ENCODE measurements at regions not wholly inside any gene's neighbourhood (a gene's known extent, or its start where the extent isn't known, plus 50 kb on each side); places are given as distances from the start of the nearest gene placed in this dataset.
"Not testable (repeated sequence)": the region's sequence is repeated elsewhere in the genome, so short reads cannot be mapped to it uniquely, and the experiment has no call there.

DNA sequence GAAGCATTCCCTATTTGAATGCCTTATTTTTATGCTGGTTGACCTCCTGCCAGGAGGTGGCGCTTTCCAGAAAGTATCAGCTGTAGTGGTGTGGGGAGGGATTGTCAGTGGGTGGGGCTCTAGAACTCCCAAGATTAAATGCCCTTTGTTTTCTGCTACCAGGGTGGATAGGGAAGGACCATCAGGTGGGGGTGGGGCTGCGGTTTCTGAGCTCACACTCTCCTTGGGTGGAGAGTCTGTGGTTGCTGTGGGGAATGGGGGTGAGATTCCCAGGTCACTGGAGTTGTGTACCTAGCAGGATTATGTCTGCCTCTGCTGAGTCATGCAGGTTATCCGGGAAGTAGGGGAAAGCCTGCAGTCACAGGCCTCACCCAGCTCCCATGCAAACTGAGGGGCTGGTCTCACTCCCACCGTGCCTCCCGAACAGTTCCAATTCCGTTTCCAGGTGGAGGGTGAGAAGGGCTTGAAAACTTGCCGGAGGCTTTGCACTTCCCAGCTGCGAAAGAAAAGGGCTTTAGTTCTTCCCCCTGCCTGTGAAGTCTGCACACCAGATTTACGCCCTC lies 68.3 kb downstream of the ALG10B start:
- no peak for DNase-seq

DNA sequence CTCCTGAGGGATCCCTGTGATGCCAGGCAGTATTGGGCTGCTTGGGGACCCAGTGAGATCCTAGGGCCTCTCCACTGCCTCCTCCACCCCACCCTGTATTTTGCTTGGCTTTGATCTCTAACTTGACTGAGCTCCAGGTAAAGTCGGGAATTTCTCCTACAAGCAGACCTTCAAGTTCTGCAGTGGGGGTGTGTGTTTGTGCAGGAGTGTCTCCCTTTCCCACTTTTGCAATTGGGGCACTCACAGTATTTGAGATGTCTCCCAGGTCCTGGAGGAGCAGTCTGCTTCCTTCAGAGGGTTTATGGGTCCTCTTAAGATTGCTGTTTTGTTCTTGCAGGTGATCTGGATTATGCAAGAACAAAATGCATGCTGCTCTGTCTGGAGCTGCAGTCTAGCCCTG lies 68.9 kb downstream of the ALG10B start:
- no peak for DNase-seq

DNA sequence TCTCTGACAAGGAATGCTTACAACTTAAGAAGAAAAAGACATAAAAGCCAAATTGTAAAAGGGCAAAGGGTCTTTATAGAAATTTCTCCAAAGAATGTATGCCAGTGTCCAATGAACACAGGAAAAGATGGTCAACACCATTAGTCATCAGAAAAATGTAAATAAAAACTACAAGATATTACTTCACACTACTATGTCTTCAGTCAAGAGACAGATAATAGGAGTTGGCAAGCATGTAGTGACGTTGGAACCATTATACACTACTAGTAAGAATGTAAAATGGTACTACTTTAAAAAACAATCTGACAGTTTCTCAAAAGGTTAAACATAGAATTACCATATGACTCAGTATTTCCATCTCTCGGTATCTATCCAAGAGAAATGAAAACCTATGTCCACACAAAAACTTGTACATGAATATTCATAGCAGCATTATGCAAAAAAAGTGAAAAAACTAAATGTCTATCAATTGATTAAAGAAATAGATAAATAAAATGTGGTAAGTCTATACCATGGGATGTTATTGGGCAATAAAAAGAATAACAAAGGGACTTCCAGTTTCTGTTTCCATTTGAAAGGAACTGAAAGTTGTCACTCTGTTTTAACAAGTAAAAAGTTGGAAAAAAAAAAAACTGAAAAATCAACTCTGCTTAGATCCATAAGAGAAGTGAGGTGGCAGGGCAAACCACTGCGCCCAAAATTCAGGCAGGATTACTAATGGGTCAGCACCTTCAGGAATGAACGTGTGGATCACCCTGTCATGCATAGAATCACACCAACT lies 69.8 kb downstream of the ALG10B start:
- DNase-seq: no peak

DNA sequence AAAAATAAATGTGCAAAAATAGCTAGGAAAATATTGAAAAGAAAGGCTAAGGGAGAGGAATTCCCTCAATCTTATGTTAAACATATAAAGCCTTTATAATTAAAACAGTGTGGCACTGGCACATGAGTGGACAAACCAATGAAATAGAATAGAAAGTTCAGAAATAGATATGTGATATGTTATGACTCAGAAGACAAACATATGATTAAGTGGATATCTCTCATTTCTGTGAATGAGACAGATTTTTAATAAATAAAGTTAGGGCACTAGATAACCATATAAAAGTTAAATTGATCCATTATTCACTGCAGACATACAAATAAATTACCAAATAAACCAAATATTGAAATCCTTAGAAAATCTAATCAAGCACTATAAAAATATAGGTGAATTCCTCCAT lies 73.0 kb downstream of the ALG10B start:
- DNase-seq: no peak

DNA sequence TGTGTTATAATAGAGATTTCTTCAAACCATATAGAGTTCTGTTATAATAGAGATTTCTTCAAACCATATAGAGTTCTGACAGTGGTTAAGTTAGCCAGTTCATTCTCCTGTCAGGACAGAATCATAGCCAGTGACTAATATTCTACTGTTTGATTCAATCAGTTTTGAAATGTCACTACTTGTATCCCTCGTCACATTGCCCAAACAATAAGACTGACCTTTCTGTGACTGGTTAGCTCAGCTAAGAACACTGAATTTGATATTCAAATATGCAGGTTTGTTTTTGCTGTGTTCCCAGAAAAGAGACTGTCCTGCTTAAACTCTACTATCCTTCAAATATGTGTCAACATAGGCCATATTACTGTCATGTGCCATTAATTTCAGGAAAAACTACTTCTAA lies 74.4 kb downstream of the ALG10B start:
- no peak for DNase-seq

DNA sequence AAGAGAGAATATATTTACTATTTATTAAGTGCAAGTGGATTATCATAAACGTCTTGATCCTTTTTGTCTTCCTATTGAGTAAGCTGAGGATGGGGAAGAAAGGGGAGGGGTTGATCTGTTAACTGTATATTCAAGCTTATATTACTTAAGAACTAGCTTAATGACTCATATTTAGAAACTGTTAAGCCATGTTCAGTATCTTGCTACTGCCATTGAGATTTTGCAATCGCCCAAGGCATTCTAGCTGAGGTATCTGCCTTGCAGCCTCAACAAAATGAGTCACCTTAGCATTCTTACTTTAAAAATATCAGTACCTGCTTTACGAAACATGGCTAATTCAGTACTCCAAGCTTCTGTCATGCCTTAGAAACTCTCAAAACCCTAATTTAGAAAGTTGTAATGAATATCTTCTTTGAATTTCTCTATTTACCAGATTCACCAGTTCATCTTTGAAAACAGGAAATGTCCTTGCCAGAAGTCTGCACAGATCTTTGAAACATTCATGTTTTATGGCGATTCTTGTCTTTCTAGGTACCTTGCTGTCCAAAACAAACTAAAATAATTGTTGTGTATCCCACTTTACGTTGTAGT lies 76.1 kb downstream of the ALG10B start:
- peak; percentile 23 for DNase-seq

DNA sequence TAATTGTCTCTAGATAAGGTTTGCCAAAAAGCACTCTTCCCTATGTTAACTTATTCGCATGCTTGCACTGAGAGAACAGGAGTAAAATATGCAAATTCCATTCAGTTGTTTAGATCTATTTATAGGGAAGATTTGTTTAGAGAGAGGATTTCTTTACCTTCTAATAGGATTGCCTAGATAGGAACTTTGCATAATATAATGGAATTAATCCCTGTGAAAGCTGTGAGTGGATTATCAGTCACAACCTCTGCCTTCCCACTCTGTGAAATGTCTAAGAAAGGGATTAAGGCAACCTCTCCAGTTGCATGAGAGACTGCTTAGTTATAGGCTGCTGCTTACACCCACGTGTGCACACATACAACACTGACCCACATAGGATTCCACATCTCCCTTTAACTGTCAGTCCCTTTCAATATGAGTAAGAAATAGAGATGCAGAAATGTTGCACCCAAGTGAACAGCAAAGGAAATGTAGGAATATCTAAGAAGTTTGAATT lies 83.2 kb downstream of the ALG10B start:
- DNase-seq: no peak

DNA sequence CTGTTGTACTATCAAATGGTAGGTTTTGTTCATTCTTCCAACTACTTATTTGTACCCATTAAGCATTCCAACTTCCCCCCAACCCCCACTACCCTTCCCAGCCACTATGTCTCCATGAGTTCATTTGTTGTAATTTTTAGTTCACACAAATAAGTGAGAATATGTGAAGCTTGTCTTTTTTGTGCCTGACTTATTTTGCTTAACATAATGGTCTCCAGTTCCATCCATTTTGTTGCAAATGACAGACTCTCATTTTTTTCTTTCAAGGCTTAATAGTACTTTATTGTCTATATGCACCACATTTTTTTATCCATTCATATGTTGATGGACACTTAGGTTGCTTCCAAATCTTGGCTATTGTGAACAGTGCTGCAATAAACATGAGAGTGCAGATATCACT lies 86.2 kb downstream of the ALG10B start:
- no peak for DNase-seq

DNA sequence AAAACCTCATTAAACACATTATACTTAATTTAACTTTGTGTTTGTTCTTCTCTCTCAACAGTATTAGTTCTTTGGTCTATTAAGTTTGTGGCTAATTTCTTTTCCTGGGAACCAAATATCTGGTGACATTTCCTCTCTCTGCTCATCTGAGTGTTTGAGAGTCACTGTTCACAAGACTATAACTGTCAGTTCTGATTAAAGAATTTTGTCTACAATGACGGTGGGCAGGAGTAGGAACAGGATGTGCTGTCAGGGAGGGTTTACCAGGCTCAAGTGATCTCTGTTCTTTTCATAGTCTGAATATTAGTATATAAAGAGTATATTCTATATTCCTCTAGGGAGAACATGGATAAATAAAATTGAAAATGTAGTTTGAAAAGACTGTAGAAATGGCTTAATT lies 92.9 kb downstream of the ALG10B start:
- no peak for DNase-seq

DNA sequence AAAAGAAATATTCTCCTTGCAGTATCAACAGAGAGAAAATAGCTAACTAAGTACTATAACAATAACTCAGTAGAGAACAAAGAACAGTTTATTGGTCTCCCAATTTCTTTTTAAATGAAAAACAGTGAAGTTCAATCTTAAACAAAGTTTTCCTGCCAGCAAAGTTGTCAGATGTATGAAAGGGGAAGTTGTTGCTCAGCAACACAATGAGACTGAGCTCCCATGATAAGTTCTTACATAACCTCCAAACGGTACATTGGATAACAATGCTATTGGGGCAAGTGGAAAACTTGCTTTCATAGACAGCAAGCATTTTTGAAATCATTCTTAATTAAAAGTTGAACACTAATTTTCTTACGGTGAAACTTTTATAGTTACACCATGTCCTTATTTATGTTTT lies 94.9 kb downstream of the ALG10B start:
- peak; percentile 65 for DNase-seq

DNA sequence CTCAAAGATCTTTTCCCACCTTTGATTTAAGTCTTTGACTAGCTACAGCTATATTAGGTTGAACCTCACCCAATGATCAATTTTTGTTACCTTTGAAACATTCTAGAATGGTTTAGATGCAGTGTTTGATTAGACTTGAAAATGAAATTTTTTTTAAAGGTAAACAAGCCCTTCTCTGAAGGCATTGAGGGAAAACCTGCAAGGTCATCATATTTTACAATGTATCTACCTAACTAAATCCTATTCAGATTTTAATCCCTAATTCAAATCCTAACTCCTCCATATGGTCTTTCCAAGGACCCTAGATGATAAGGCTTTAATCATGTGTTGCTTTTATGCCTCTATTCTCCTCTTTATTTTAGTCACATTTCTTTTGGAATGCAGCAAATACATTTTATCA lies 95.4 kb downstream of the ALG10B start:
- no peak for DNase-seq

DNA sequence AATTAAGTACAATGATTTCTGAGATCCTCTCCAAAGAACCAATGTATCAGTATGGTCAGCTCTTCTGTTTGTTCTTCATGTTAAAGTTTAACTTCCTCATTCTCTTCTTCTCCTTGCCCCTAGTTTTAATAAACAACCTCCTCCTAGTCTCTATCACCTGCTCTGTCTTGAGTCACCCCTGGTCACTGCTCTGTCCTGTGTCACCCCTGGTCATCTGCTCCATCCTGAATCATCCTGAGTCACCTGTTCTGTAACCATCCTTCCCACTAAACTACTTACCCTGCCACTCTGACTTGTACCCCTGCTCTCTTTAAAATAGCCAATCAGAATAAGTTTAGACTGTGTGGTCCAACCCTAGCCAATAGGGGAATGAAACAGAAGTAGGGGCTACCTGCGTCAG lies 100.5 kb downstream of the ALG10B start:
- no peak for DNase-seq

DNA sequence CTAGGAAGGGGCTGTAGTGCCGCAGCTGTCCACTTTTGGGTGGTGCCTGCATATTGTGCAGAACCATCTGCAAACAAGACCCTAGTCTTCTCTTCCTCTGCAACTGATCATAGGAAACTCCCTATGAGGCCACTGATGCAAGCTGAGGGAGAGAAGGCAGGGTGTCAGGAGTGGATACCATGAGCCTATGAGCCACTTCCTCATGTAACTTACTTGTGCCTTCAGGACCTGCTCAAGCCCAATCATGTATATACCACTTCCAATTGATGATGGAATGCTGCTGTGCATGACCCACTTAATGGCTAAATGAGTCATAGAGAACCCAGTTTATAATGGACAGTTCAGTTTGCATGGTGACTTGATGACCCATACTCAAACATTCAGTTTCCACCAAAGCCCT lies 107.9 kb downstream of the ALG10B start:
- DNase-seq: no peak

DNA sequence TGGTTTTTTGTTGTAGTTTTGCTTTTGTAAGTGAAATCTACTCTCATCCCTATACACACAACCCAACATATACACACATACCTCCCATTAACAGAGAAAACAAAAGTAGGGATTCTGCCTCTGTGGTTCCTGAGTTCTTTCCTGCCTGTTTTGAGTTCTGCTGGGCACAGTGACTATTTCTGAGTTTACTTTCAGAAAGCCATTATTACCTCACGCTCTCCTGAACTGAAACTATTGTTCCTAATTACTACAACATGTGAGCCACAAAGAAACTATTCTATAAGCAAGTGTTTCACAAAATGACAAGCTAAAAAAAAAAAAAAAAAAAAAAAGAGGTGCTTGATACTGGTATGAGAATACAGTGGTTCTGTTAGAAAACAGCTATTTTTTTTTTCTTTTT lies 110.9 kb downstream of the ALG10B start:
- no peak for DNase-seq

DNA sequence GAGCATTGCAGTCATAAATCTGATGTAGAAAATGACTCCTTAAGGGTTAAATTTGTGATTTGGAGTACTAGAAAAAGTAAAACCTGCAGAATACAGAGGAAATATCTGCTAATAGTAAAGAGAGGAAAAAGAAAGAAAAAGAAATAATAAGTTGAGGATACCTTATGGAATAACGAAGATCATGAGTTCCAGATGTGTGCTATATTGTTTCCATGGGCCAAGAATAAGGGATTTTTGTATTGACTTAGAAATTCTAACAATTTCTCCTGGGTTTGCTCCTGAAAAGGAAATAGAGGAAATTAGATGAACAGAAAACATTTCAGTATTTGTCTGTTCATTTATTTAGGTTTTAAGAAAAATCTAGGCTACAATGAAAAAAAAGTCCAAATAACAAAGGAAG lies 115.3 kb downstream of the ALG10B start:
- DNase-seq: no peak

DNA sequence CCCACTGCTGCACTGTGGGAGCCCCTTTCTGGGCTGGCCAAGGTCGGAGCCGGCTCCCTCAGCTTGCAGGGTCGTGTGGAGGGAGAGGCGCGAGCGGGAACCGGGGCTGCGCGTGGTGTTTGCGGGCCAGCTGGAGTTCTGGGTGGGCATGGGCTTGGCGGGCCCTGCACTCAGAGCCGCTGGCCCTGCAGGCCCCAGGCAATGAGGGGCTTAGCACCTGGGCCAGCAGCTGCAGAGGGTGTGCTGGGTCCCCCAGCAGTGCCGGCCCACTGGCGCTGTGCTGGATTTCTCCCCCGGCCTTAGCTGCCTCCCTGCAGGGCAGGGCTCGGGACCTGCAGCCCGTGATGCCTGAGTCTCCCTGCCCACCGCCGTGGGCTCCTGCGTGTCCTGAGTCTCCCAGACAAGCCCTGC lies 125.3 kb downstream of the ALG10B start:
- not testable (repeated sequence) for DNase-seq

DNA sequence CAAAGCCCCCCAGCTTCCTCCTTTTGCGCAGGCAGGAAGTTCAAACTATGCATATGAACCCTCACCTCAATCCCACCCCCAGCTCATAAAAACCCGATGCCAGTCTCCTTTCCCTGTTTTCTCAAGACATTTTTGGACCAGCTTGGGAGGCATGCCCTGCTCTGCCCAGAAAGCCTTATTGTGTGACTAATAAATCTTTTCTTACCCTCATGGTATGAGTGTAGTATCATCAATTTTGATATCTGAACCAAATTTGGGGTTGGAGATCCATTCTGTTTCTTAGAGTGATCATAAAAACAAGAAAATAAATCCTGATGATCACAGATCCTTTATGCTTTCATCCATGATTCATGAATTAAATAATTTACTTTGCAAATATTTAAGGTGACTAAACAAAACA lies 128.5 kb downstream of the ALG10B start:
- DNase-seq: no peak

DNA sequence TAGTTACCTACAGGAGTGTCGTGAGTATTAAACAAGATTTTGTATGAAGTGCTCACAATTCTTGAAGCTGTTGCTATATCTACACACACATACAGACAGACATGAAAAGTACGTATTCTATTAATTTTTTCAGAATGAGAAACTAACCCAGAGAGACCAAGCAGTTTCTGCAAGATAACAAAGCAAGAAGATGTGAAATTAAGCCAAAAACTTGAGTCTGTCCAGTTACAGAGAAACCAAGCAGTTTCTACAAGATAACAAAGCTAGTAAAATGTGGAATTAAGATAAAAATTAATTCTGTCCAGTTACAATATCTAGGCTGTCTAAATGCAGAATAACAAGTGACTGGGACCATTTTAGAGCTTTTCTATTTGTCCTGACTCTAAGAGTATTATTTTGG lies 132.4 kb downstream of the ALG10B start:
- DNase-seq: peak; percentile 70

DNA sequence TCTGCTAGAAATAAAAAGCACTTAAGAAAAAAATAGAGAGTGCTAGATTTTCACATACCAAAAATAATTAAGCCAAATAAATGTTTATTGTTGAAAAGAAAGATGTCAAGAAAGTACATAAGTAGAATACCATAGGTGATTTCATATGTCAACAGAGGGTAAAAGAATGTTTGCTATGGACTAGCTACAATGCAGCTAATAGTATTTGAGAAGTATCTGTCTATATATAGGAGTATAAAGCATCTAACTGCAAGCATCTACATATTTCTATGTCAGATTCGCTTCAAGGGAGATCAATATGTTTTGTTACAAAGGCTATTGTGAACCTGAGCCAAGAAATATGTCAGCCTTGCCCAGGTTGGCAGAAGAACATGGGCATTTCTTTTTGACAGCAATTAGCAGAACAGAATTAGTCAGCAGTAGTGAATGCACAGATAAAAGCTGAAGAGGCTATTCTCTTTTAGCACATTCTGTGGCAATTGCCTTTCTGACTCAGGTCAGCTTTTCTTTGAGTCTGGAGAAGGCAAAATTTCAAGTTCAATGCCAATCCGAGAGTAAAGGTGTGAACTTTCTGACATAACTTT lies 140.1 kb downstream of the ALG10B start:
- no peak for DNase-seq

DNA sequence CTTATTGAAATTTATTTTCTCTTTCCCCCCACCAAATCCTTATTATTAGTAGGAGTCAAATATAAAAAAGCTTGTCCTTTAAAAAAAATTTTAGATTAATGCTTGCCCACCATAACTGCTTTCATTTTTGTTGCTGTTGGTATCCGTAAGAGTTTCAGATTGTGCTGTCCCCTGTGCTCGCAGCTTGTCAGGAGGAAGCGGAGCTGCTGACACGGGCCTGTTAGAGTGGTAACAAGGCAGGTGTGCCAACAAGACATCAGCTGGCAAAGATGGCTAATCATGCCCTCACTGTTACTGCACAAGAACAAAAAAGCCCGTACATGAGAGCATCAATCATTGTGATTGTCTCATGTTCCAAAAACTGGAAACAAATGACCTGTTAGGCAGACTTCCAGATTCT lies 148.4 kb downstream of the ALG10B start:
- DNase-seq: no peak

DNA sequence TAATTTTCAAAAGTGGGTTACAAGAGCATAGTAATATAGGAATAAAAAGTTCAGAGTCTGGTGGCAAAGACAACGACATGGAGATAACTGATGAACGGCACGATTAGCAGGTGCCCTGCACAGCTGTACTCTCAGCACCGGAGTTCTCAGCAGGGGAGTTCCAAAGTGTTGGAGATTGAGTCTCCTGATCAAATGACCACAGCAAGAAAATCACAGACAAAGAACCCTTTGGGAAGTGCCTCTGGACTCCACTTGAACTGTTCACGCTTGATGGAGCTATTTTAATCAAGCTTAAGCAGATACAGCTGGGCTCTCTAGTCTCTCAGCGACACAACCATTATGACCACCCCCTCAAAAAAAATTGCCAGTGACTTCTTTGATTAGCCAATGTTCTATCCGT lies 153.1 kb downstream of the ALG10B start:
- DNase-seq: no peak

DNA sequence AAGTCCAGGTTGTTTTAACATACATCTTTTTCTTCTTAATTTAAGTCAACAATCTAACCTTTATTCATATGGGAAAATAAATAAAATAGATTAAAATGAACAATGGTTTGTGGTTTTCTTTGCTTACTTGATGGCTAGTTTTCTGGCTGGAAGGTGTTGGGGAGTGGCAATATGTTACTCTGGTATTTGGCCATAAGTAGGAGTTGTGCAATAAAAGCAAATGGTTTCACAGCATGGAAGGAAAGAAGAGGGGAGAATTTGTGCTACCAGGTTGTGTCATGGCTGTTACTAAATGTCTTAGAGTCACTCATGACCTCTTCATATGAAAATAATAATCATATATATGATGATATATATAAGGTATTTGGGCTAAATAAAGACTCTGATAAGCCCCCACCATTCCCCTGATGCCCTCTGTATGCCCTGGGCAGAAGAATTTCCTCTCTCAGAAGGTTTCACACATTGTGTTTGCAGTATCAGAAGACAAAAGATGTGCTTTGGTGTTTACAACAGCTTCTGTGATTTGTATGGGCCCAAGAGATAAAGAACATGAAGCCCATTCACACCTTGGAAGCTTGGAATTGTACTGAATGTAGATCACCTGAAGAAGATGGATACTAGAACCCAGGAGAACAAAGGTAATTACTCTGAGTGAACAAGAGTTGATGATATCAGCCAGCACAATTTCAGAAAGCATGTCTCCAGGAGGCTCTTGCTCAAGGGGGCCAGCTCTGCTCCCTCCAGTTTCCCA lies 160.9 kb downstream of the ALG10B start:
- no peak for DNase-seq

DNA sequence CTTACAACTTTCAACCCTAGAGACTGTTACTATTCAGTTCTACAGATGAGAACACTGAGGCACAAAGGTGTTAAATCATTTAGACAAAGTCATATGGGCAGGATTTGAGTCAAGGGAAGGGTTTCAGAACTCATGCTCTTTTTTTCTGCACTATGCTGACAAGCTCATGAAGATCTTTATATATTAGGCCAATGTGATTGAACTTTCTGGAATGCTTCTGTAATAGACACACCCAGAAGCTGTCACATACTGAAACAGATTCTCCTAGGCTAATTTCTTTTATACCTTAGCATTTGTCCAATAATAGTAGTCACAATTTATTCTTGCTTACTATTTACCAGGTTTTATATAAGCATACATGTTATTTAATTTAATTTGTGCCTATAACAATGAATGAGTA lies 164.0 kb downstream of the ALG10B start:
- no peak for DNase-seq

Data from hematopoietic multipotent progenitor cell treated with erythropoietin and hydrocortisone succinate and interleukin-3 and kit ligand, for 6 days (in vitro differentiated cells).